OCI-LY3 (cell line): ENCODE measurements at regions not wholly inside any gene's neighbourhood (a gene's known extent, or its start where the extent isn't known, plus 50 kb on each side); places are given as distances from the start of the nearest gene placed in this dataset.
"Not testable (repeated sequence)": the region's sequence is repeated elsewhere in the genome, so short reads cannot be mapped to it uniquely, and the experiment has no call there.

Source experiments
- H2AFZ ChIP-seq: fragments of 200-600, 300-600 bp; shearing (Covaris generic); 2 replicates; pipeline ENCODE4 v1.6.0; 2014; ENCODE audit warnings: antibody characterized with exemption, low read depth, low read length
- H3K27ac ChIP-seq: fragments of 200-600, 300-600 bp; sonication (generic); 2 replicates; pipeline ENCODE4 v1.5.1; 2014; ENCODE audit warnings: mild to moderate bottlenecking, low read length, moderate library complexity, mixed read lengths
- H3K27me3 ChIP-seq: fragments of 200-600, 300-600 bp; sonication (generic); 2 replicates; pipeline ENCODE4 v1.6.1; 2014; ENCODE audit warnings: low read depth, low read length, mixed read lengths
- H3K36me3 ChIP-seq: fragments of 200-600, 300-600 bp; sonication (generic); replicated peaks from 2 replicates; pipeline ENCODE3; 2014; ENCODE audit warnings: low read depth, low read length, mixed read lengths
- H3K4me1 ChIP-seq: fragments of 300-600, 200-600 bp; sonication (generic); 2 replicates; pipeline ENCODE4 v1.6.1; 2014; ENCODE audit warnings: low read length, mixed read lengths
- H3K4me2 ChIP-seq: fragments of 200-600, 300-600 bp; sonication (generic); 2 replicates; pipeline ENCODE4 v1.6.1; 2014; ENCODE audit warnings: low read length, mixed read lengths
- H3K4me3 ChIP-seq: fragments of 300-600, 200-600 bp; sonication (generic); 2 replicates; pipeline ENCODE4 v1.5.1; 2014; ENCODE audit warnings: antibody characterized with exemption, mild to moderate bottlenecking, low read length, moderate library complexity
- H3K79me2 ChIP-seq: fragments of 300-600, 200-600 bp; shearing (Covaris generic); 2 replicates; pipeline ENCODE4 v1.6.1; 2014; ENCODE audit warnings: mild to moderate bottlenecking, low read length, mixed read lengths
- H3K9ac ChIP-seq: fragments of 300-600, 200-600 bp; shearing (Covaris generic); 2 replicates; pipeline ENCODE4 v1.6.0; 2014; ENCODE audit warnings: mild to moderate bottlenecking, low read length, moderate library complexity
- H3K9me3 ChIP-seq: fragments of 200-600, 300-600 bp; shearing (Covaris generic); 2 replicates; pipeline ENCODE4 v1.6.1; 2014; ENCODE audit warnings: low read length, mixed read lengths; ENCODE audit not compliant: insufficient read depth
- H4K20me1 ChIP-seq: fragments of 200-600, 300-600 bp; sonication (generic); 2 replicates; pipeline ENCODE4 v1.6.1; 2016; ENCODE audit warnings: low read length, mixed read lengths; ENCODE audit not compliant: insufficient read depth
- CTCF ChIP-seq: fragments of 200-600, 300-600 bp; sonication (generic); IDR thresholded peaks from 2 replicates; pipeline ENCODE4 v1.5.1; 2014; ENCODE audit warnings: antibody characterized with exemption, low read length, low read depth
- EZH2phosphoT487 ChIP-seq: fragments of 200-600 bp; shearing (Covaris generic); IDR thresholded peaks from 2 replicates; pipeline ENCODE4 v1.6.1; 2018; ENCODE audit warnings: antibody characterized with exemption, mixed run types, low read depth

- Histone ChIP-seq H3K27me3 (no peaks in the 10 kb centered on the region), H3K4me1 (no peaks in the 10 kb centered on the region), H3K79me2 (no peaks in the 10 kb centered on the region), H2AFZ (no peak overlapping the region), H4K20me1 (no peaks in the 10 kb centered on the region), H3K36me3 (peaks cover 4% of the 10 kb centered on the region), H3K4me2 (no peak overlapping the region), H3K9ac (no peak overlapping the region), H3K27ac (no peak overlapping the region), H3K9me3 (peaks cover 20% of the 10 kb centered on the region), H3K4me3 (no peak overlapping the region)
- no peak for TF ChIP-seq EZH2phosphoT487
- no peak for TF ChIP-seq CTCF
These were observed 328.4 kb upstream of the RBMS1 start for GRCh38 chr2:160822006-160822405.

DNA sequence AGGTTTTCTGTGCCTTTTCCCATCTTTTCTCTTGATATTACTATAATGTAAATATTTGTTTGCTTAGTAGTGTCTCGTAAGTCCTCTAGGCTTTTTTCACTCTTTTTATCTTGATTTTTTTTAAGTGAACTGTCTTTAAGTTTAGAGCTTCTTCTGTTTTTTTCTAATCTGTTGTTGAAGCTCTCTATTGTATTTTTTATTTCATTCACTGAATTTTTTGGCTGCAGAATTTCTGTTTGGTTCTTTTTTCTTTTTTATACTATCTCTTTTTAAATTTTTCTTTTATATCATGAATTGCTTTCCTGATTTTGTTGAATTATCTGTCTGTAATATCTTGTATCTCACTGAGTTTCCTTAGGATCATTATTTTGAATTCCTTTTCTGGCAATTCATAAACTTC lies 331.8 kb upstream of the RBMS1 start:
- peaks cover 20% of the 10 kb centered on the region for H3K9me3 ChIP-seq
- H3K4me1 ChIP-seq: no peaks in the 10 kb centered on the region
- no peak overlapping the region for H3K9ac ChIP-seq
- TF ChIP-seq EZH2phosphoT487 (no peak), CTCF (no peak)
- no peak overlapping the region for H2AFZ ChIP-seq
- H3K4me3 ChIP-seq: no peak overlapping the region
- no peak overlapping the region for H3K27ac ChIP-seq
- H3K4me2 ChIP-seq: no peak overlapping the region
- H4K20me1 ChIP-seq: no peaks in the 10 kb centered on the region
- H3K79me2 ChIP-seq: no peaks in the 10 kb centered on the region
- peaks cover 4% of the 10 kb centered on the region for H3K36me3 ChIP-seq
- no peaks in the 10 kb centered on the region for H3K27me3 ChIP-seq

GRCh38 chr2:160826496-160826895 lies 332.9 kb upstream of the RBMS1 start:
- no peak overlapping the region for H3K27ac ChIP-seq
- no peaks in the 10 kb centered on the region for H4K20me1 ChIP-seq
- TF ChIP-seq EZH2phosphoT487: no peak
- TF ChIP-seq CTCF: no peak
- no peaks in the 10 kb centered on the region for H3K79me2 ChIP-seq
- H3K36me3 ChIP-seq: peaks cover 4% of the 10 kb centered on the region
- no peak overlapping the region for H3K4me3 ChIP-seq
- H2AFZ ChIP-seq: no peak overlapping the region
- no peaks in the 10 kb centered on the region for H3K27me3 ChIP-seq
- no peaks in the 10 kb centered on the region for H3K4me1 ChIP-seq
- H3K9ac ChIP-seq: no peak overlapping the region
- no peak overlapping the region for H3K4me2 ChIP-seq
- H3K9me3 ChIP-seq: peaks cover 20% of the 10 kb centered on the region

DNA sequence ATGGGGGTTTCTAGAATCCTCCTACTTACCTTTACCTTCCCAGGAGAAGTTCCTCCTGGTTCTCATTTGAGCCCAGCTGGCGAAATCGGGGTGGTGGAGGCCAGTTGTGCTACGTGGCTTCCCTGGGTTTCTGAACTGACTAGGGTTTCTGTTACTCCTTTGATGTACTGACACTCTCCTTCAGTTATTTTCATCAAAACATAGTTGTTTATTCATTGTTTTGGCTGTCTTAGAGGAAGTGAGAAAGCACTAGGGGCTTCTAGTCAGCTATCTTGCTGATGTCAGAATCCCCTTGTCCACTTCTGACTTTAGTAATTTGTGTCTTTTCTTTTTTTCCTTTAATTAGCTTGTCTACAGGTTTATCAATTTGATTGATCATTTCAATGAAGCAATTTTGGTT lies 332.2 kb upstream of the TANK start:
- Histone ChIP-seq H3K79me2 (no peaks in the 10 kb centered on the region), H3K27me3 (no peaks in the 10 kb centered on the region), H3K9ac (no peak overlapping the region), H3K9me3 (peaks cover 20% of the 10 kb centered on the region), H3K4me2 (no peak overlapping the region), H4K20me1 (no peaks in the 10 kb centered on the region), H3K36me3 (peaks cover 4% of the 10 kb centered on the region), H3K27ac (no peak overlapping the region), H2AFZ (no peak overlapping the region), H3K4me3 (no peak overlapping the region), H3K4me1 (no peaks in the 10 kb centered on the region)
- TF ChIP-seq CTCF (no peak), EZH2phosphoT487 (no peak)

DNA sequence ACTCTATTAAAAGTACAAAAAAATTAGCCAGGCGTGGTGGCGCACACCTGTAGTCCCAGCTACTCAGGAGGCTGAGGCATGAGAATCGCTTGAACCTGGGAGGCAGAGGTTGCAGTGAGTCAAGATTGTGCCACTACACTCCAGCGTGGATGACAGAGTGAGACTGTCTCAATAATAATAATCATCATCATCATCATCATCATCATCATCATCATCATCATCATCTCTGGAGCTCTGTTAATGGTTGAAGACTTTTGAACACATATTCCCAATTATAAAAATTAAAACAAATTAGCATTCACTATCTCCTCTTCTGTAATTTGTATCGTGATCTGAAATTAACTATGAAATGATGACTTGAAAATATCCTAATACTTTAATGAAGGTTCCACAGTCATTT lies 327.8 kb upstream of the TANK start:
- H3K9ac ChIP-seq, H4K20me1 ChIP-seq, H3K4me2 ChIP-seq, H3K36me3 ChIP-seq, H3K27ac ChIP-seq, H3K4me1 ChIP-seq, H3K9me3 ChIP-seq, H3K4me3 ChIP-seq, H3K27me3 ChIP-seq, H3K79me2 ChIP-seq, H2AFZ ChIP-seq: not testable (repeated sequence)
